Amniotic epithelial cell (primary cell): ENCODE measurements at regions not wholly inside any gene's neighbourhood (a gene's known extent, or its start where the extent isn't known, plus 50 kb on each side); places are given as distances from the start of the nearest gene placed in this dataset.
"Not testable (repeated sequence)": the region's sequence is repeated elsewhere in the genome, so short reads cannot be mapped to it uniquely, and the experiment has no call there.

ENCODE experiments used
- DNase-seq: peaks from one replicate; pipeline ENCODE4 v3.0.0-alpha.2; 2010; ENCODE audit warnings: low read depth

DNA sequence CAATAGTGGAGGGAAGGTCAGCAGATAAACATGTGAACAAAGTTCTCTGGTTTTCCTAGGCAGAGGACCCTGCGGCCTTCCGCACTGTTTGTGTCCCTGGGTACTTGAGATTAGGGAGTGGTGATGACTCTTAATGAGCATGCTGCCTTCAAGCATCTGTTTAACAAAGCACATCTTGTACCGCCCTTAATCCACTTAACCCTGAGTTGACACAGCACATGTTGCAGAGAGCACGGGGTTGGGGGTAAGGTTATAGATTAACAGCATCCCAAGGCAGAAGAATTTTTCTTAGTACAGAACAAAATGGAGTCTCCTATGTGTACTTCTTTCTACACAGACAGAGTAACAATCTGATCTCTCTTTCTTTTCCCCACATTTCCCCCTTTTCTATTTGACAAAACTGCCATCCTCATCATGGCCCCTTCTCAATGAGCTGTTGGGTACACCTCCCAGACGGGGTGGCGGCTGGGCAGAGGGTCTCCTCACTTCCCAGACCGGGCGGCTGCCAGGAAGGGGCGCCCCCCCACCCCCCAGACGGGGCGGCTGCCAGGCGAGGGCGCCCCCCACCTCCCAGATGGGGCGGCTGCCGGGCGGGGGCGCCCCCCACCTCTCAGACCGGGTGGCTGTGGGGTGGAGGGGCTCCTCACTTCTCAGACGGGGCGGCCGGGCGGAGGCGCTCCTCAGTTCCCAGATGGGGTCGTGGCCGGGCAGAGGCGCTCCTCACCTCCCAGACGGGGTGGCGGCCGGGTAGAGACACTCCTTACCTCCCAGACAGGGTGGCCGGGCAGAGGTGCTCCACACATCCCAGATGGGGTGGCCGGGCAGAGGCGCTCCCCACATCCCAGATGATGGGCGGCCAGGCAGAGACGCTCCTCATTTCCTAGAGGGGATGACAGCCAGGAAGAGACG, 361.6 kb upstream of the SGO1 start:
- not testable (repeated sequence) for DNase-seq

- DNase-seq = no peak
Observed at GRCh38 chr3:20546636-20547035, 360.6 kb upstream of the SGO1 start.

DNA sequence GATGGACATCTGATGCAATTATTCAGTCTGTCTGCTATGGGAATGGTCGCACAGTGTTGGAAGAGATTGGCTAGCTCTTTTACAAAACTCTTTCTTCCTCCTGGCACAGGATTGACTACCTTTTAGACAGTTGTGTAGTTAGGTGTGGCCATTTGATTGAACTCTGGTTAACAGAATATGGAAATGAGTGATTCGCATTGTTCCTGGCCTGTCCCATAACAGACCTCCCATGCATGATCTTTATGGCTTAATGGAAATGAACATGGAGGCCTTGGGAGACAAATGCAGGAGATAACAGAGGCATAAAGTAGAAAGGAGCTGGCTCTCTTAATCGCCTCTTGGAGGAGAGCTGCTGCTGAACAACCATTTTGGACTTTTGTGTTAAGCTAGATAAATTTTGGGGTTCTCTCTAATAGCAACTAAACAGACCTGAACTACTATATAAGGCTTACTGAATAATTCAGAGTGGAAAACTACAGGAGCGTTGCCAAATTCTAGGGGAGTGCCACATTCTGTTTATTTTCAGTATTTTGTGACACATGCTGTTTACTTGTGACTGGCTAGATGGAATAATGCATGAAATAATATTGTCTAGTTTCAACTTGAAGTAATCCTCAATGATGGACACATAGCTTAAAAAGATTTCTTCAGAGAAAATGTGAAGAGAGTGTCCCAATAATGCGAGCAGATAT, 357.7 kb upstream of the SGO1 start:
- no peak for DNase-seq

DNA sequence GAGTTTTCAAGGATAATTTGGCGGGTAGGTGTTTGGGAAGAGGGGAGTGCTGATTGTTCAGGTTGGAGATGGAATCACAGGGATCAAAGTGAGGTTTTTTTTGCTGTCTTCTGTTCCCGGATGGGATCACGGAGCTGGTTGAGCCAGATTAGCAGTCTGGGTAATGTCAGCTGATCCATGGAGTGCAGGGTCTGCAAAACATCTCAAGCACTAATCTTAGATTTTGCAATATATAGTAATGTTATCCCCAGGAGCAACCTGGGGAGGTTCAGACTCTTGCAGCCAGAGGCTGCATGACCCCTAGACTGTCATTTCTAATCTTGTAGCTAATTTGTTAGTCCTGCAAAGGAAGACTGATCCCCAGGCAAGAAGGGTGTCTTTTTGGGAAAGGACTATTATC, 354.1 kb upstream of the SGO1 start:
- peak; percentile 24 for DNase-seq

GRCh38 chr3:20539666-20540065, 353.7 kb upstream of the SGO1 start:
- DNase-seq = no peak

DNA sequence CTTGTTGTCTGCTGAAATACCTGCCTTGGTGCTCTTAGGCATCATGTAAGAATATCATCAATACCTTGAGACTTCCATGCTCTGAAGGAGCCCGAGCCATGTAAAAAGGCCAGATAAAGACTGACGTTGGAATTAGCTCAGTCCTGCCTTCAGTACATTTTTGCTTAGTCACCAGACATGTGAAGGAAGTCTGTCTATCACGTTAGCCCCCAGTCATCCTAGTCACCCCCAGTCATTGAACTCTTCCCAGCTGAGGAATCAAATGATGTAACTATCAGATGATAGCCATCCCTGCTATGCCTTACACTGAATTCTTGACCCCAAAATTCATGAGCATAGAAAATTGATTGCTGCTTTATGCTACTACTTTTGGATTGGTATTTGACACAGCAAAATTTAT, 351.2 kb upstream of the SGO1 start:
- no peak for DNase-seq

GRCh38 chr3:20529911-20530310, 343.9 kb upstream of the SGO1 start:
- DNase-seq = no peak

DNA sequence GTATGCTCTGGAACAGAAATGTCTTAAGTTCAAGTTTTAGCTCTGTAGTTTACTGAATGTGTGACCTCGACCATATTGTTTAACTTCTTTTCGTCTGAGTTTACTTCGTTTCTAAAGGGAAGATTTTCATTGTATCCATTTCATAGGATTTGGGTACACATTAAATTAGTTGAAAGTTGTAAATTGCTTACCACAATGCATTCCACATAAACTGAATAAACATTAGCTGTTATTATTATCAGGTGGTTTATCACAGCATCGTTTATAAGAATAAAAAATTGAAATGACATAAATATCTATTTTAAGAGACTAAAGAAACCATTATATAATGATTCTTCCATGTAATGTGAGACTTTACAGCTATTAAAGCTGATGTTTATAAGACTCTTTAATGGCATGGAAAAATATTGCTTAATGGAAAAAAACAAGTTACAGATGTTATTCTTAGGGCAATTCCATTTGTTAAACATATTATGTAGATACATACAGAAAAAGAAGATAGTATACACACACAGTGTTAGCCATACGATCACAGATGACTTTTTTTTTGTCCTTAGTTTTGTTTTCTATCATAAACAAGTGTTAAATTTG, 342.3 kb upstream of the SGO1 start:
- no peak for DNase-seq

DNA sequence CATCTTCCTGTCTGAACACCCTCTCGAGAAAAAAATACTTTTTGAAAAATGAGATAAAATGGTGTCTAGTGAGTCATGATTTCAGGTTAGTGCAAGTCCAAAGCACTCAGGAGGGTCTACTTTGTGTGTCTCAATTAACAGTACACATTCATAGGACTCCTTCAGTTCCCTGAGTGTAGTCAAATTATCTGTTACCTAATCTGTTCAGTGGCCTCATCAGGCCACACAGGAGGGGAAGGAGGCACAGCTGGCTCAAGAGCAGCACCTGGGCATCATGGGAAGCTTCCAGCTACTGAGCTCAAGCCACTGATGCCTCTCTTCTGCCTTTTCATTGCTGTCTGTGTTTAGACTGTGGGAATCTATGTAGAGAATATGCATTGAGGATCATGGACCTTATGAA, 341.4 kb upstream of the SGO1 start:
- DNase-seq = no peak

DNA sequence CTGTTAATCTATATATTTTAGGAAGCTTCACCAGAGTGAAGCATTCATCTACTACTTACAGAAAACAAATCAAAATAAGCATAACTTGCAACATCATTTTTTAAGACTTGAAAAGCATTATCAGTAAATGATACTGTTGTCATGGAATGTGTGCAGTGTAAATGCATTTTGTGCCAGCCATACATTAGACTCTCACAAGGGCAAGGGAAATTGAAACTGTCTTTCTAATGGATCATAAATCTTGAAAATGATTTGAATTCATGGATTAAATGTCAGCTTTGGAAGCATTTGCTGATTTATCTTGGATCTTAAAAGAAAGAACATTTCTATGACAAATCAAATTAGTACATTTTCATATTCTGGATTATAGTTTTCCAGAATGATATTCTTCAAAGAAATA, 338.3 kb upstream of the SGO1 start:
- DNase-seq = no peak

- DNase-seq = no peak
Observed at GRCh38 chr3:20523293-20523692, 337.3 kb upstream of the SGO1 start.

GRCh38 chr3:20517316-20517715, 331.3 kb upstream of the SGO1 start:
- DNase-seq = not testable (repeated sequence)

GRCh38 chr3:20516311-20516710, 330.3 kb upstream of the SGO1 start:
- DNase-seq = no peak

- DNase-seq = no peak
Observed at GRCh38 chr3:20515834-20516233, 329.8 kb upstream of the SGO1 start.

DNA sequence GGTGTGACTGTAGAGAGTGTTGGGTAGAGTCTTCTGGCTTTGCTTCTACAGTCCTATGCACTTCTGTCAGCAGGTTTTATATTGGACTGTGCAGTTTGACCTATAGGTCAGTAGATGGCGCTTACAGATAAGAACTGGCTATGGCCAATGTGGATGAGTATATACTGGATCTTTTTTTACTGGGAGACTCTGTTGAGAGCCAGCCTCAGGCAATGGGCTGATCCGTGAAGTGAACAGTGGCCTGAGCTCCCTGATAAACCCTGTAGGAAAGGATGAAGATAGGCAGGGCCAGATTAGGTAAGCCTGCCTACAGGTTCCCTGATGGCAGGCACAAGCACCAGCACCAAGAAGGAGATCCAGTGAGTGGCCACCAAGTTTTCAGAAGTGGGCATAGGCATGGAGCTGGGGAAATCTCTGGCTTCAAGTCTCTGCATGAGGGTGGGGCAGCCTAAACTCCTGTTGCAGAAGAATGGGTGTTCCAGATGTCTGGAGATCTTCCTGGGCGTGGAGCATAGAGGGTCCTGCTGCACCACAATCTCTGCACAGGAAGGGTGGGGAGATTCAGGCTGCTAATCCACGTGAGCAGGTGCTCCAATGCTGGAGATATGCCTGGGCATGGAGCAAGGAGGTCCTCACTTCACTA, 326.0 kb upstream of the SGO1 start:
- peak; percentile 67 for DNase-seq

- DNase-seq = no peak
Observed at GRCh38 chr3:20510396-20510795, 324.4 kb upstream of the SGO1 start.

DNA sequence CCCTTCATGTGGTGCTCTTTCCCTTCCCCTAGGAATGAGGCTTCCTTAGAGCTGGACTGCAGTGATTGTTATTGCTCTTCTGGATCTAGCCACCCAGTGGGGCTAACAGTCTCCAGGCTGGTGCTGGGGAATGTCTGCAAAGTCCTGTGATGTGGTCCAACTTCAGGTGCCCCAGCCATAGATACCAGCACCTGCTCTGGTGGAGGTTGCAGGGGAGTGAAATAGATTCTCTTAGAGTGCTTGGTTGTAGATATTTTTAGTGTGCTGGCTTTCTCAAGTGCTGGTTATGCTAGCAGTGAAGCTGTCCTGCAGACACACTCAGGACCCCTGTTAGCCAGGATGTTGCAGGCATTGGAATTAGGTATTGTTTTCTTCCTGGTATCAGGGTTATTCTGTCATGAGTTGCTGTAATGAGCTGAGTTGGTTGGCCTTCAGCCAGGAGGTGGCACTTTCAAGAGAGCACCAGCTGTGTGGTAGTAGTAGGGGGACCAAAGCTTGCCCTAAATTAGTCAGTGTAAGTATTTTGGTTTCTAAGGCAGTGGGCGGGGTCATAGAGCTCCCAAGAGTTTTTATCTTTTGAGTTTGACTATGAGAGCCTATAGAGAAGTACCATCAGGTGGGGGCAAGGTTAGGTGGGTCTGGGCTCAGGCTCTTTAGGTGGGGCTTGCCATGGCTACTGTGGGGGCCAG, 317.5 kb upstream of the SGO1 start:
- no peak for DNase-seq

DNA sequence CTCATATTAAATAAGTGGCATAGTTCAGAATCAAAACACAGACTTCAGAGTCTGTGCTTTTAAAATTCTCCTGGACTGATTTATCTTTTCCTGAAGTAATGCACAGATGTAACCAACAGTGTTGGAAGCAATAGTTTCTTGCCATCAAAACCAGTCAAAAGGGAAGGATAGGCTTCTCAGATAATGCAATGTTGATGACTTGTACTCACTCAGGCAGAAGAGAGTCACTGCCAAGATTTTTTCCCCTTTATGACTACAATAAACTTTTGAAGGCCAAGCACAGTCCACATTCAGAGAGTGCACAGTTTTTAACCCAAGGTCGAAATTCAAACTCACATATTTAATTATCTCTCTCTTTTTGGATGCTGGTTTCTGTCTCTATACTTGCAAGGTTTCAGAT, 305.0 kb upstream of the SGO1 start:
- no peak for DNase-seq

GRCh38 chr3:20488151-20488550, 302.1 kb upstream of the SGO1 start:
- DNase-seq = peak; percentile 1

- DNase-seq = no peak
Observed at GRCh38 chr3:20484126-20484525, 298.1 kb upstream of the SGO1 start.

- no peak for DNase-seq
Observed at GRCh38 chr3:20482350-20482749, 296.3 kb upstream of the SGO1 start.

GRCh38 chr3:20480786-20481365, 294.9 kb upstream of the SGO1 start:
- DNase-seq = no peak
